Tibial nerve (tissue), 4 donors: ENCODE measurements at regions not wholly inside any gene's neighbourhood (a gene's known extent, or its start where the extent isn't known, plus 50 kb on each side); places are given as distances from the start of the nearest gene placed in this dataset.

Source experiments
- CTCF ChIP-seq, 5 experiments: fragments of 200-600 bp in 3 of 5; fragments of 450-650 bp in 2 of 5; sonication (generic) in 3 of 5; IDR thresholded peaks; one replicate each; pipeline ENCODE4 v1.5.1; 2016 to 2019; ENCODE audit warnings: antibody characterized with exemption in 5 of 5, mild to moderate bottlenecking in 3 of 5, moderate library complexity in 2 of 5
- EP300 ChIP-seq, 2 donors: sonication (generic); formaldehyde crosslinking; IDR thresholded peaks; one replicate each; pipeline ENCODE4 v1.6.1; 2017; ENCODE audit warnings: antibody characterized with exemption in 2 of 2, mild to moderate bottlenecking in 1 of 2

DNA sequence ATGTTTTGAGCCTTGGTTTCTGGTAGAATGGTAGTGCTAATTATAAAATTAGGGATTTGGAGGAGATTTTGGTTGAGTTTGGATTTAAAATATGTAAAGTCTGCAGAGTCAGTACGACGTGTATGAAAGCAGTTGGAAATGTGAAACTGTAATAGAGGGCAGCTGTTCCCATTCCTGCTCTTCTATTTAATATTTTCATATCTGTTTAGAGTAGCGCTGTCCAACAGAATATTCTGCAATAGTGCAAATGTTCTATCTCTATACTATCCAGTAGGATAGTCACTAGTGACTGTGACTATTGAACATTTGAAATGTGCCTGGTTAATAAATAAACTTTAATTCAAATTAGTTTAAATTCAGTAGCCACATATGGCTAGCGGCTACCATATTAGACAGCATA, 443.4 kb upstream of the SOX9 start:
- TF ChIP-seq EP300 (IDR thresholded peaks at IDR 0.05): no peak
- no peak for TF ChIP-seq CTCF (IDR thresholded peaks at IDR 0.05)
